Coronary artery (tissue), 2 donors: ENCODE measurements at regions not wholly inside any gene's neighbourhood (a gene's known extent, or its start where the extent isn't known, plus 50 kb on each side); places are given as distances from the start of the nearest gene placed in this dataset.

Experiments used
- DNase-seq: peaks from one replicate; pipeline ENCODE4 v3.0.0-alpha.2; 2017; ENCODE audit warnings: low spot score
- H3K27ac ChIP-seq, 2 donors: fragments of 200-600 bp; sonication (generic); one replicate each; pipeline ENCODE4 v1.5.1; 2016 to 2019
- H3K4me3 ChIP-seq: fragments of 200-600 bp; sonication (generic); 2 replicates; pipeline ENCODE4 v1.5.1; 2016; ENCODE audit warnings: mild to moderate bottlenecking, moderate library complexity
- CTCF ChIP-seq: fragments of 200-600 bp; sonication (generic); IDR thresholded peaks from one replicate; pipeline ENCODE4 v1.5.1; 2019; ENCODE audit warnings: antibody characterized with exemption

GRCh38 chr15:62446984-62447383, 281.9 kb upstream of the C2CD4B start:
- no peak for TF ChIP-seq CTCF

GRCh38 chr15:62447742-62448141, 282.7 kb upstream of the C2CD4B start:
- no peak overlapping the region for H3K4me3 ChIP-seq
- DNase-seq = no peak
- no peak overlapping the region for H3K27ac ChIP-seq
- no peak for TF ChIP-seq CTCF

More at GRCh38 chr15:62446984-62447383, 281.9 kb upstream of the C2CD4B start:
- no peak overlapping the region for H3K27ac ChIP-seq
- no peak overlapping the region for H3K4me3 ChIP-seq
- DNase-seq = no peak

- Histone ChIP-seq H3K27ac (no peak overlapping the region), H3K4me3 (no peak overlapping the region)
- DNase-seq = no peak
- no peak for TF ChIP-seq CTCF
Measured at GRCh38 chr15:62449638-62450037, 284.6 kb upstream of the C2CD4B start.

GRCh38 chr15:62450061-62450460, 285.0 kb upstream of the C2CD4B start:
- DNase-seq = no peak
- Histone ChIP-seq H3K4me3 (no peak overlapping the region), H3K27ac (no peak overlapping the region)
- no peak for TF ChIP-seq CTCF

GRCh38 chr15:62452026-62452425, 286.9 kb upstream of the C2CD4B start:
- Histone ChIP-seq H3K4me3 (no peak overlapping the region), H3K27ac (no peak overlapping the region)
- no peak for TF ChIP-seq CTCF
- no peak for DNase-seq

- DNase-seq = no peak
- H3K27ac ChIP-seq = peak overlapping the region in 1 of 2 donors; percentile 7
- no peak for TF ChIP-seq CTCF
- H3K4me3 ChIP-seq = no peak overlapping the region
Measured at GRCh38 chr15:62452667-62453066, 287.6 kb upstream of the C2CD4B start.

GRCh38 chr15:62453375-62453774, 288.3 kb upstream of the C2CD4B start:
- TF ChIP-seq CTCF = no peak
- DNase-seq = no peak
- peak overlapping the region; percentile 58 to 74 for H3K27ac ChIP-seq

More at GRCh38 chr15:62453375-62453774, 288.3 kb upstream of the C2CD4B start:
- no peak overlapping the region for H3K4me3 ChIP-seq
